CD4-positive, alpha-beta T cell treated with Interleukin-15 for 1 hour (primary cell): ENCODE measurements at regions not wholly inside any gene's neighbourhood (a gene's known extent, or its start where the extent isn't known, plus 50 kb on each side); places are given as distances from the start of the nearest gene placed in this dataset.
"Not testable (repeated sequence)": the region's sequence is repeated elsewhere in the genome, so short reads cannot be mapped to it uniquely, and the experiment has no call there.

Experiments
- DNase-seq: peaks from one replicate; pipeline ENCODE4 v3.0.0-alpha.2; 2020

GRCh38 chr4:164343472-164343976, 410.4 kb upstream of the SMIM31 start:
- no peak for DNase-seq

- DNase-seq: no peak
Measured at GRCh38 chr4:164345756-164346155, 408.2 kb upstream of the SMIM31 start.

GRCh38 chr4:164350061-164350460, 403.9 kb upstream of the SMIM31 start:
- DNase-seq: no peak

GRCh38 chr4:164350716-164351115, 403.2 kb upstream of the SMIM31 start:
- not testable (repeated sequence) for DNase-seq

- DNase-seq: no peak
Measured at GRCh38 chr4:164357957-164358356, 396.0 kb upstream of the SMIM31 start.

- DNase-seq: no peak
Measured at GRCh38 chr4:164358400-164358799, 395.5 kb upstream of the SMIM31 start.

- DNase-seq: no peak
Measured at GRCh38 chr4:164359881-164360280, 394.1 kb upstream of the SMIM31 start.

GRCh38 chr4:164368894-164369293, 385.0 kb upstream of the SMIM31 start:
- no peak for DNase-seq

- no peak for DNase-seq
Measured at GRCh38 chr4:164373021-164373420, 380.9 kb upstream of the SMIM31 start.

GRCh38 chr4:164377277-164377676, 376.7 kb upstream of the SMIM31 start:
- DNase-seq: no peak

GRCh38 chr4:164378361-164378760, 375.6 kb upstream of the SMIM31 start:
- DNase-seq: no peak

GRCh38 chr4:164379694-164380093, 374.2 kb upstream of the SMIM31 start:
- no peak for DNase-seq

- no peak for DNase-seq
Measured at GRCh38 chr4:164381859-164382258, 372.1 kb upstream of the SMIM31 start.

- DNase-seq: no peak
Measured at GRCh38 chr4:164383058-164383357, 370.9 kb upstream of the SMIM31 start.

GRCh38 chr4:164383358-164384220, 370.3 kb upstream of the SMIM31 start:
- DNase-seq: no peak

- no peak for DNase-seq
Measured at GRCh38 chr4:164384416-164384815, 369.5 kb upstream of the SMIM31 start.

- no peak for DNase-seq
Measured at GRCh38 chr4:164396439-164396838, 357.5 kb upstream of the SMIM31 start.

GRCh38 chr4:164402554-164402953, 351.4 kb upstream of the SMIM31 start:
- no peak for DNase-seq

- no peak for DNase-seq
Measured at GRCh38 chr4:164405774-164406173, 348.2 kb upstream of the SMIM31 start.

- DNase-seq: no peak
Measured at GRCh38 chr4:164408831-164409230, 345.1 kb upstream of the SMIM31 start.

- no peak for DNase-seq
Measured at GRCh38 chr4:164410401-164410800, 343.5 kb upstream of the SMIM31 start.

GRCh38 chr4:164412246-164412645, 341.7 kb upstream of the SMIM31 start:
- no peak for DNase-seq

GRCh38 chr4:164413743-164414142, 340.2 kb upstream of the SMIM31 start:
- no peak for DNase-seq

GRCh38 chr4:164423819-164424218, 330.1 kb upstream of the SMIM31 start:
- DNase-seq: no peak

GRCh38 chr4:164424846-164425245, 329.1 kb upstream of the SMIM31 start:
- DNase-seq: no peak
